LoVo (cell line): ENCODE measurements at regions not wholly inside any gene's neighbourhood (a gene's known extent, or its start where the extent isn't known, plus 50 kb on each side); places are given as distances from the start of the nearest gene placed in this dataset.
A peak's percentile ranks its signal among the peaks of the same experiment; 100 is the strongest.

ENCODE experiments used
- DNase-seq: peaks from one replicate; pipeline ENCODE4 v3.0.0-alpha.2; 2016; ENCODE audit warnings: low spot score

- no peak for DNase-seq
Observed at GRCh38 chr9:96183751-96184150, 118.2 kb downstream of the HSD17B3 start.

DNA sequence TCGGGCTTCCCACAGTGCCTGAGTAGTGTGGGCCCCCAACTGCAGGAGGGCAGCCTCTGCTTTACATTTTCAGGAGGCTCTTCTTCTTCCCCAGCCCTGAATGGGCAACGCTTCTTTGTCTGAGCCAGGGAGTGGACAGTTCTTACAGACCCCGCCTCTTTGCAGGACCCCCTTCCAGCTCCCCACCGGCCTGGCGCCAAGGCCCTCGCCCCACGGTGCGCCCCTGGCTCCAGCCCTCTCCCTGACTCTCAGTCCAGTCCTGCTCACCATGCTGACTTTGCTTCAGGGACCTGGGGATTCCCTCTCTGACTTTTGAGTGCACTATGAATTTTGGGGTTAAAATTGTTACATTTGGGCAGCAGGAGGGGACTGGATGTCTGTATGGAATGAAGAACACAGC is 123.8 kb downstream of the HSD17B3 start:
- no peak for DNase-seq

DNA sequence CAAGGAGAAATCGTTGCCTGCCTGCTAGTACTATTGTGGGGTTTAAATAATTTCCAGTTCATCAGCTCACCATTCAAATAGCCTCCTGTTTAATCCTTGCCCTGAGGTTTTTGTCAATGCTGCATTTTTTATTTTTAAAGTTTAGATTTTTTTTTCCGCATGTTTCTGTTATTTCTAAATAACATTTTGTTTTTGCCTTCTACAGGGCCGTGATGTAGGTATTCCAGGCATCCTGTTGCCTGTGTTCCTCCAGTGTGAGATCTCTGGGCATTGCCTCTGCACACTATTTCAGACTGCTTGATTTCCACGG is 124.3 kb downstream of the HSD17B3 start:
- DNase-seq, result no peak

DNA sequence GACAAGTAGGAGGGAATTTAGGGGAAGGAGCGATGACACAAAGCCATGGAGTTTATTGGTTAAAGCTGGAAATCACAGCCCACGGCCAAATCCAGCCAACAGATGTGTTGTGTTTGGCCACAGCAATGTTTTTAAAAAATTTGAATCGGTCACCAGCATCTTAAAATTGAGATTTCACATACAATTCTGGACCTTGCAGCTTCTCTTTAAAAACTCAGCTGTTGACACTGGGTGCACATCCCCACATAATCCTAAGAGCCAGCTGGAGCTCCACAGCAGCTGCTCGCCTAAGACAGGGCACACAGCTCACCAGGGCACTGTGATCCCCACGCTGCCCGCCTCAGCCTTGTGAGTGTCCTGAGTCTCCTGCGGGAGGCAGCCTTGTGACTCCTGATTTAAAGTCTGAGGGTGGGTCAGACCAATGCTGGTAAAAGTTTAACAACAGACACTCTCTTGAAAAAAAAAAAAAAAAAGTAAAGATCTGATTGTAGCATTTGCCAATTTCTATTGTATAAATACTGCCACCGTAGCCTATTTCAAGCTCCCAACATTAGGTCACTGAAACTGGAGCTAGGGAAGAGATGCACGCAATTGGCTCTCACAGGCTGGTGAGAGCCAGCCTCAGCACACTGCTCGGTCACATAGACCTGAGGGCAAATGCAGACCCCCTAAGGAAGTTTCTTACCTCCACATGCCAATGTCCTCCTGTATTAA is 124.8 kb downstream of the HSD17B3 start:
- DNase-seq, result no peak

DNA sequence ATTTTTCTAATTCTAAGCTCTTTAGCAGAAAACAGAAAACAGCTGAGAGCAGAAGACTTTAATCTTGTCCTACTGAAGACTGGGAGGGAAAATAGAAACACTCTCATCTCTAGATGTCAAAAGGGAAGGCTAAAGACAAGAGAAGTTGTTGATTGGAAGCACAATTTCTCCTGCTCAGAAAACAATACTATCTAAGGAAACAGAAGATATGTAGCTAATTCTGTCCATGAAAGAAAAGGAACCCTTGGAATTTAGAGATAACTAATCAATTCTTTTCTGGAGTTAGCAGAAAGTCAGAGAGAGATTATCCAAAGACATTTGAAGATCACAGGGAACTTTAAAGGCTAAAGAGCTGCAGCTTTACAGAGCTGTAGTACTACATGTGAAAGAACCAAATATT is 126.2 kb downstream of the HSD17B3 start:
- DNase-seq, result no peak

GRCh38 chr9:96175001-96175400 is 127.0 kb downstream of the HSD17B3 start:
- no peak for DNase-seq

GRCh38 chr9:96174371-96174770 is 127.6 kb downstream of the HSD17B3 start:
- DNase-seq, result no peak

GRCh38 chr9:96173640-96174039 is 128.3 kb downstream of the HSD17B3 start:
- DNase-seq, result no peak

DNA sequence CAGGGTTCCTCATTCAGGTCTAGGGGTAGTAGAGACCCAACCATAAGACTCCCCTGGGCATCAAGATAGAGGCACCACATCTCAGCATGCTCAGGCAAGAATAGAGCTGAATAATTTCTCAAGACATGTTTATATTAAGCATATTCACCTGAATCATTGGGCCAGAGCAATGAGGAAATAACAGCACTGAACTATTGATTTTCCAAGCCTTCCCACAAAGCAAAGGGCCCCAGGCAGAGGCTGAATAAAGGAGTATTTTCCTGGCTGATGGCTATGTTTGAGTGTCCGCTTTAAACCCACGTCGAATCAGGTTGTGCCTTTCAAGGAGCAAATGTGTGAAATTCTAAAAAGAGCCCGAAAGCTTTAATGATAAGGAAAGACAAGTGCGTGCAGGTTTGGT is 129.2 kb downstream of the HSD17B3 start:
- no peak for DNase-seq

DNA sequence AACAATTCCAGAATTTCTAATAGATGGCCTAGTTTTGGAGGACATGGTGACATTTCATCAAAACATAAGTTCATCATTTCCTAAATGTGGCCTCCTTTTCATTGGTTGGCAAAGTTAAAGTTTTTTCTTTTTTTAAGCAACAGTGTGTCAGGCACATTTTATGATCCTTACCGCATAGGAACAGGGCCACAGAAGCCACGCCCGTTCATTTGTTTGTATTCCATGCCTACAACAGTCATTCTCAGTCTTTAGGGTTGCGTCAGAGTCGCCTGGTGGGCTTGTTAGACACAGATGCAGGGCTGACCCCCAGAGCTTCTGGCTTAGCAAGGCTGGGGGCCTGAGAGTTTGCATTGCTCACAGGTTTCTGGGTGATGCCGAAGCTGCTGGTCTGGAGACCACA is 130.2 kb downstream of the HSD17B3 start:
- DNase-seq, result peak; percentile 24

- DNase-seq, result no peak
Observed at GRCh38 chr9:96169901-96170300, 132.1 kb downstream of the HSD17B3 start.

- DNase-seq, result peak; percentile 58
Observed at GRCh38 chr9:96169484-96169883, 132.5 kb downstream of the HSD17B3 start.

DNA sequence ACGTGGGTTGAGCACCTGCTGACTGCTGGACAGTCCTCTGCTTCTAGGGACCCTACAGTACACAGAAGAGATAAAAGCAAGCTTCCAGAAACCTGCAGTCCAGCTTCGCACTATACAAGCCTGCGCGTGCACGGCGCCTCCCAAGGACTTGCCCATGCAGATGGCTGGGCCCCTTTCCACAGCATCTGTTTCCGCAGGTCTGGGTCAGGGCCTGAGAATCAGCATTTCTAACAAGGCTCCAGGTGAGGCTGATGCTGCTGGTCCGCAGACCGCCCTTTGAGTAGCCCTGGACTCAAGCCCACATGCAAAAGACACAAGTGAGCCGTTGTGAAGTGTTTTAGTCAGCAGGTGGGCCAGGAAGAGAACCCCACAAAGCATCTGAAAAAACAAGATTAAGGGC is 133.1 kb downstream of the HSD17B3 start:
- no peak for DNase-seq

- no peak for DNase-seq
Observed at GRCh38 chr9:96167011-96167410, 135.0 kb downstream of the HSD17B3 start.

DNA sequence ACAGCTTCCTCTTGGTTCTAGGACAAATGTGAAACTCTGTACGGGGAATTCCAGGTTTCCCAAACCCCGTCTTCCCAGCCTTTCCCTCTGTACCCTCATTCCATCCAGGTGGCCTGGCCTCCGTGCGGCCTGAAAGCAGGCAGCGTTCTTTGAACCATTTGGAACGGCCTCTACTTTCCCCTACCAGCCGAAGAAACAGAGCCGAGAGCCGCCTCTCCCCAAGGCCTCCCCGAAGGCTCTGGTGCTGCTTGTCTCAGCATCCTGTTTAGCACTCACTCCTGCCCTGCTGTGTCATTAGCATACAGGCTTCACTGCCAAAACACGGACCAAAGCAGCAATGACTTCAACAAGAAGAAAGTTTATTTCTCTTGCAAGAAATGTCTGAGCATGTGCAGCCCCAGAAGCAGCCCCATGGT is 137.7 kb downstream of the HSD17B3 start:
- no peak for DNase-seq

GRCh38 chr9:96163712-96164111 is 138.3 kb downstream of the HSD17B3 start:
- DNase-seq, result no peak

DNA sequence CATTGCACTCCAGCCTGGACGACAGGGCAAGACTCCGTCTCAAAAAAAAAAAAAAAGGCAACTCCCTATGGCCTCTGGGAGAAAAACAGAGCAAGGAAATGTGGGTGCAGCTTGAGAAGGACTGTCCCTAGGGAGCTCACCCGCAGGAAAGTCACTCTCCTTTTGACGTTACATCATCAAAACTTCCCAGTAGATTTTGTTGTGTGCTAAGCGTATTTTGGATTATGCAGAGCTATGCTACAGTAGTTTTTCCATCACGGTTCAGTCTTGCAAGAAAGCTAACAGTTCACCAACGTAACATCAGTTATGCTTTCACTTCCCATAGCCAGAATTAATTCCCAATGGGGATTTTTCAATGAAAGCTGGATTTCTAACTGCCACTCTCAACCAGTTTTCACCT is 138.8 kb downstream of the HSD17B3 start:
- DNase-seq, result no peak

- DNase-seq, result no peak
Observed at GRCh38 chr9:96161819-96162218, 140.2 kb downstream of the HSD17B3 start.

GRCh38 chr9:96160866-96161265 is 141.1 kb downstream of the HSD17B3 start:
- DNase-seq, result no peak

DNA sequence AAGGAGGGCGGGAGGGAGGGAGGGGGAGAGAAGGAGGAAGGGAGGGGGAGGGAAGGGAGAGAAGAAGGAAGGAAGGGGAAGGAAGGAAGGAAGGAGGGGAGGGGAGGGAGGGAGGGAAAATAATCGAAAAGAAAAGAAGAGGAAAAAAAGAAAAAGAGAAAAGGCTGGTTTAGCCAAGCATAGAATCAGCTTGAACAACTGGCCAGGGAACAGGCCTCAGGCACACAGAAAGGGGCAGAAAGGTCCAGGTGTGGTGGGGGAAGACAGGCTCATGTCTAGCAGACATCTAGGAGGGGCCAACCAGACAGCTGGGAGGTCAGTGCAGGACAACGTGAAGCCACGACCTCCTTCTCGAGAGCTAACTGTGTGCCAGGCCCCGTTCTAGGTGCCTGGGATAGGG is 141.8 kb downstream of the HSD17B3 start:
- DNase-seq, result no peak

DNA sequence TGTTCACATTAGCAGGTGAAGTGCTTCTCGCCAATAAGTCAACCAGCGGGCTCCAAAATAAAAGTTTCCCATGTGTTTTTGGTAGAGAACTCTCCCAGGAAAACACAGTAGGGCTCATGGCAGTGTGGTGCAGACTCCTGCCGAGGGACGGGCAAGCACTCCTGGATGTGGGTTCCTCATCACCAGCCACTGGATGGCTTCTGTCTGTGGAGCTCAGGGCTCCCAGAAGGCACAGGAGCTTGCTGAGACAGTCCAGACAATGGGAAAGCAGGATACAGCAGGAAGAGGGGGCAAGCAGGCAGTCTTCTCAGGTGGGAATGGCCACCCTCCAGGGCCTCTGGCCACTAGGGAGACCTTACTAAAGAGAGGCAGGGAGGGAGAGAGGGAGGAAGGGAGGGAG is 142.4 kb downstream of the HSD17B3 start:
- DNase-seq, result no peak

DNA sequence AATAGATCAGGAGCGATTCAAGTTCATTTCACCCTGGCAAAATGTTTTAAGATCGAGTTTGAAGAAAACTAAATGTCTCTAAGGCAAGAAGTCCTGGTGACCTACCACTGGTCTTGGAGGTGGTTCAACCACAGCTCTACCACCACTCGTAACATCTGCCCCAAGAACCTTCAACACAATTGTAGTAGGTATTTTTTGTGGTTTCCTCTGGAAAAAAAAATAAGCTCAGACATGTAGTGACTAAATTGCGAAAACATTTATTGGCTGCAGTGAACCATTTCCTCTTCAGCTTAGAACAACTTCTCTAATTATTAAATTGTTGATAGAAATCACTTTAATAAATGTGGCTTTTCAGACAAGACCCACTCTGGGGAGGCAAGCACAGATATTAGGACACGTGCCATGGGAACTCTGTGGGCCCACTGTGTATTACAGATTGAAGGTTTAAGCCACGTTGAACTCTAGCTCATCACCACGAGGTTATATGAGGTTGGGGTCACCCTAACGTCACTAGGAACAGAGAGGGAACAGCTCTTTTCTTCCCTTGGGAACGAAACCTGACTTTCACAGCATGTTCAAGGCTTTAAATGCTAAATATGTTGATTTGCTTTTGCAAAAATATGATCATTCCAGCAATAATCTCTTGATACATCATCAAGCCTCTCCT is 142.9 kb downstream of the HSD17B3 start:
- DNase-seq, result no peak

DNA sequence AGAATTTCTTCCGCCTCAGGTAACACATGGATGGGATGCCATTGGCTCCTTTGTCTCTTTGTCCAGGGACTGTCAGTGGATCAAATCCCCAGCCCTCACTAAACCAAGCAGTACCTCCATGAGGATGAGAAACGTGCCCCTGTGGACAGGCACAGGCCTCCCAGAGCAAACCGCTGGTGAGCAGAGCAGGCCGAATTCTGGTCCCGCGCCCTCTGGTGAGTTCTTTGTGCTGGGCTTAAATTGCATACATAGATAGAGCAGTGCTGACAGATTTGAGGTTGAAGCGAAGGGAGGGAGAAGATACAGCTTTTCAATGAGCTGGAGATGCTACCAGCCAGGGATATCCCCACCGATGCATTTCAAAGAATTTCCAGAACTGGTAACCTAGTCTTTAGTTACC is 143.8 kb downstream of the HSD17B3 start:
- DNase-seq, result no peak

- DNase-seq, result no peak
Observed at GRCh38 chr9:96157675-96158074, 144.3 kb downstream of the HSD17B3 start.
